ENCODE measurements at regions not wholly inside any gene's neighbourhood (a gene's known extent, or its start where the extent isn't known, plus 50 kb on each side); places are given as distances from the start of the nearest gene placed in this dataset.

GRCh38 chr20:19083136-19083621 is 129.3 kb upstream of the SLC24A3 start:
- no peak for TF ChIP-seq CTCF (IDR thresholded peaks at IDR 0.05)
- no peak for TF ChIP-seq POLR2A (IDR thresholded peaks at IDR 0.05)

Measured in adrenal gland (tissue), 5 donors.